ENCODE measurements at regions not wholly inside any gene's neighbourhood (a gene's known extent, or its start where the extent isn't known, plus 50 kb on each side); places are given as distances from the start of the nearest gene placed in this dataset.

GRCh38 chr10:3516923-3517255, 268.1 kb downstream of the KLF6 start:
- TF ChIP-seq POLR2A (IDR thresholded peaks at IDR 0.05) (no peak), EP300 (IDR thresholded peaks at IDR 0.05) (no peak), CTCF (IDR thresholded peaks at IDR 0.05) (no peak)
- H3K36me3 ChIP-seq = no peaks in the 10 kb centered on the region
- H3K4me3 ChIP-seq = no peak overlapping the region
- H3K27me3 ChIP-seq = no peaks in the 10 kb centered on the region
- no peaks in the 10 kb centered on the region for H3K4me1 ChIP-seq
- no peak for DNase-seq (ENCODE audit: low spot score in 2 of 2)
- H3K9me3 ChIP-seq = no peaks in the 10 kb centered on the region
- 74 to 83% methylated on average over 15 of the region's 15 CpGs for WGBS, 2 donors
- no peak overlapping the region for H3K27ac ChIP-seq

DNA sequence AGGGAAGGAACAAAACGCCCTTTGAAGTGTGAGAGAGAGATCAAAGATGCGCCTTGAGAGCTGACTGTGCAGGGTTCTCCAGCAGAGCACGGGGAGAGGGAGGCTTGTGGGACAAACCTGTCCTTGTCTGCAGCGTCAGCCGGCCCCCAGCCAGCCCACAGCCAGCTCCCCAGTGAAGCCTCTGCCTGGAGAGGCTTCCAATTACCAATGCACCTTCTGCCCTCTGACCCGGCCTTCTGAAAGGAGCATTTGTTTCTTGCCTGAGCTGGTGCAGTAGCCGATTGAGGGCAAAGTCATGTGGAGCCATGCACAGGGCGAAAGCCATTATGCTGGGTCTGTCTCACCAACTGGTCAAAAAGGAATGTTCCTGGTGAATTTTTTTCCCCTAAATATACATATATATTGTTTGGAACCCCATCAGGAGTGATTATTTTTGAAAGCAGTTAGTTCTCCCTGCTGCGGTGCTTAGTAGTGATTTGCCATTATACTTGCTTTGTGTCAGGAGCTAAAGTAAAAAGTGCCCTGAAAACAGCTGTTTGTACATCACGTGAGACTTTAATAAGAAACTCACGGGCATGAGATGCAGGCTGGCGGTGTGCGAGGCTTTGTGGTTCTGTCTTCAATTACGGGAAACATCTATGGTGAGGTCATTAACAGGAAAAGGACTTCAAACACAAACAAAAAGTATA, 268.6 kb downstream of the KLF6 start:
- H3K27ac ChIP-seq = no peak overlapping the region
- H3K4me3 ChIP-seq = no peak overlapping the region
- H3K36me3 ChIP-seq = no peaks in the 10 kb centered on the region
- WGBS, 2 donors = 63 to 66% methylated on average over 14 of the region's 14 CpGs
- no peaks in the 10 kb centered on the region for H3K4me1 ChIP-seq
- H3K27me3 ChIP-seq = no peaks in the 10 kb centered on the region
- no peaks in the 10 kb centered on the region for H3K9me3 ChIP-seq
- TF ChIP-seq CTCF (IDR thresholded peaks at IDR 0.05) (no peak), EP300 (IDR thresholded peaks at IDR 0.05) (no peak), POLR2A (IDR thresholded peaks at IDR 0.05) (no peak)
- no peak for DNase-seq (ENCODE audit: low spot score in 2 of 2)

GRCh38 chr10:3514691-3515090, 270.3 kb downstream of the KLF6 start:
- WGBS, 2 donors = 71 to 86% methylated on average over 7 of the region's 7 CpGs
- peaks cover 0 to 2% (median 0%) of the 10 kb centered on the region in 4 donors for H3K9me3 ChIP-seq
- TF ChIP-seq POLR2A (IDR thresholded peaks at IDR 0.05) (no peak), EP300 (IDR thresholded peaks at IDR 0.05) (no peak), CTCF (IDR thresholded peaks at IDR 0.05) (no peak)
- no peaks in the 10 kb centered on the region for H3K36me3 ChIP-seq
- no peaks in the 10 kb centered on the region for H3K4me1 ChIP-seq
- no peak overlapping the region for H3K27ac ChIP-seq
- no peak overlapping the region for H3K4me3 ChIP-seq
- no peak for DNase-seq (ENCODE audit: low spot score in 2 of 2)
- no peaks in the 10 kb centered on the region for H3K27me3 ChIP-seq

GRCh38 chr10:3512263-3512662, 272.7 kb downstream of the KLF6 start:
- H3K9me3 ChIP-seq = peaks cover 0 to 8% (median 0%) of the 10 kb centered on the region in 4 donors
- no peaks in the 10 kb centered on the region for H3K27me3 ChIP-seq
- 81 to 86% methylated on average over 8 of the region's 8 CpGs for WGBS, 2 donors
- H3K36me3 ChIP-seq = no peaks in the 10 kb centered on the region
- H3K27ac ChIP-seq = no peak overlapping the region
- TF ChIP-seq EP300 (IDR thresholded peaks at IDR 0.05) (no peak), POLR2A (IDR thresholded peaks at IDR 0.05) (no peak), CTCF (IDR thresholded peaks at IDR 0.05) (no peak)
- no peaks in the 10 kb centered on the region for H3K4me1 ChIP-seq
- no peak overlapping the region for H3K4me3 ChIP-seq
- DNase-seq (ENCODE audit: low spot score in 2 of 2) = no peak

DNA sequence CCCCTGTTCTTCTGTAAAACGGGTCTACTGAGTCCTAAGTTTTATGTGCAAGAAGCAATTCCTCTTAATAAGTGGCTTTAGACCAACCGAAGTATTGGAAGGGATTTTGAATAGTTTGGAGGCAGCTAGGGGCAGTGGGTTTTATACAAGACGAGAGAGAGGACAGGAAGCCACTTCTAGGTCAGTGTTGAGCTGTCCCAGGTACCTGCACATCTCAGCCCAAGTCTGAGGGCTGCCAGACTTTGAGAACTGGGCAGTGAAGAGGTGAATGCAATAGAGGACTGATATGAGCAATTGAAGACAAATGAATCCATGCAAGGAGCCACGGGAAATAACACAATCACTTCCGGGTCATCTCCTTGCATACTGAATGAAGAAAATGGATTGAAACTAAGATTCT, 273.5 kb downstream of the KLF6 start:
- no peak overlapping the region for H3K4me3 ChIP-seq
- no peak for DNase-seq (ENCODE audit: low spot score in 2 of 2)
- H3K27ac ChIP-seq = peak overlapping the region in 3 of 4 donors; percentile 27 to 78 (median 49)
- no peaks in the 10 kb centered on the region for H3K27me3 ChIP-seq
- H3K36me3 ChIP-seq = no peaks in the 10 kb centered on the region
- peaks cover 0 to 8% (median 0%) of the 10 kb centered on the region in 4 donors for H3K9me3 ChIP-seq
- TF ChIP-seq POLR2A (IDR thresholded peaks at IDR 0.05) = no peak
- TF ChIP-seq EP300 (IDR thresholded peaks at IDR 0.05) = no peak
- TF ChIP-seq CTCF (IDR thresholded peaks at IDR 0.05) = no peak
- 76 to 82% methylated on average over 5 of the region's 5 CpGs for WGBS, 2 donors
- H3K4me1 ChIP-seq = no peaks in the 10 kb centered on the region
